ENCODE measurements at regions not wholly inside any gene's neighbourhood (a gene's known extent, or its start where the extent isn't known, plus 50 kb on each side); places are given as distances from the start of the nearest gene placed in this dataset.

DNA sequence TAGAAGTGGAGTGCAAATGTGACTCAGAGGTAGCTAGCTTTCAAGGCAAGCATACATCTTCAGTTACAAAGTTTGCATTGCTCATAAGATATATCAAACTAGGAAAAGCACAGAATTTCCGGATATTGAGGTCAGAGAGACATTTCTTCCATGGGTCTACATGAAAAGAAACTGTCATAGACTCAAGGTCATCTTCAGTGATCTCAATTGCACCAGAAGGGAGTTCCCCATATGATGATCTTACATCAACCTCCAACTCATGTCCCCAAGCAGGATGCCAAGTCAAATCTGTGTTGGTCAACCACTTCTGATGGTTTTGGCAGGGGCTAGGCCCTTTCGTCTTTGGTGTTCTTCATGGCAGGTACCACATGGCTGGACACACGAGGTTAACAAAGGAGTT, 459.9 kb upstream of the MAF start:
- Histone ChIP-seq H3K27me3 (no peaks in the 10 kb centered on the region), H3K4me3 (no peak overlapping the region), H3K4me1 (peaks cover 0 to 28% (median 10%) of the 10 kb centered on the region in 4 donors), H3K9me3 (no peaks in the 10 kb centered on the region), H3K27ac (no peak overlapping the region), H3K36me3 (no peaks in the 10 kb centered on the region)
- DNase-seq = no peak
- TF ChIP-seq, protein P1, sequence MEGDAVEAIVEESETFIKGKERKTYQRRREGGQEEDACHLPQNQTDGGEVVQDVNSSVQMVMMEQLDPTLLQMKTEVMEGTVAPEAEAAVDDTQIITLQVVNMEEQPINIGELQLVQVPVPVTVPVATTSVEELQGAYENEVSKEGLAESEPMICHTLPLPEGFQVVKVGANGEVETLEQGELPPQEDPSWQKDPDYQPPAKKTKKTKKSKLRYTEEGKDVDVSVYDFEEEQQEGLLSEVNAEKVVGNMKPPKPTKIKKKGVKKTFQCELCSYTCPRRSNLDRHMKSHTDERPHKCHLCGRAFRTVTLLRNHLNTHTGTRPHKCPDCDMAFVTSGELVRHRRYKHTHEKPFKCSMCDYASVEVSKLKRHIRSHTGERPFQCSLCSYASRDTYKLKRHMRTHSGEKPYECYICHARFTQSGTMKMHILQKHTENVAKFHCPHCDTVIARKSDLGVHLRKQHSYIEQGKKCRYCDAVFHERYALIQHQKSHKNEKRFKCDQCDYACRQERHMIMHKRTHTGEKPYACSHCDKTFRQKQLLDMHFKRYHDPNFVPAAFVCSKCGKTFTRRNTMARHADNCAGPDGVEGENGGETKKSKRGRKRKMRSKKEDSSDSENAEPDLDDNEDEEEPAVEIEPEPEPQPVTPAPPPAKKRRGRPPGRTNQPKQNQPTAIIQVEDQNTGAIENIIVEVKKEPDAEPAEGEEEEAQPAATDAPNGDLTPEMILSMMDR (IDR thresholded peaks at IDR 0.05) = no peak
- intact Hi-C loops (cut with DNase I; ENCODE audit: low total_unique reads) = no loop called here

DNA sequence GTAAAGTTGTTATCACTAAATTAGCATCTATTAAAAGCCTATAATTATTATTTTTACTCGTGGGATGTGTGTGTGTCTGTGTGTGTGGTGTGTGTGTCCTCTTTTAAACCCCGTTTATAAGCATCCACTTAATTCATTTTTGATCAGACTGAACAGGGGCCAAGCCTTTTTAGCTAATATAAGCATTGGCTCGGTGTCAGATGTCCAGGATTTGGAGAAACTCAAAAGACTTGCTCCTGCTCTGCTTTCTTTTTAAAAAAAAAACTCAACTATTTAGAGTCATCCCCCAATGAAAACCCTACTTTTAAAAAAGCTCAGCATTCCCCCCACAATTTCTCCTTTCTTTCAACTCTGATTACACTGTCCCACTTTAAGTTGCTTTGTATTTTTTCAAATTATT, 459.3 kb upstream of the MAF start:
- Histone ChIP-seq H3K4me3 (no peak overlapping the region), H3K9me3 (no peaks in the 10 kb centered on the region), H3K4me1 (peaks cover 0 to 29% (median 10%) of the 10 kb centered on the region in 4 donors), H3K36me3 (no peaks in the 10 kb centered on the region), H3K27ac (no peak overlapping the region), H3K27me3 (no peaks in the 10 kb centered on the region)
- DNase-seq = no peak
- TF ChIP-seq, protein P1 (IDR thresholded peaks at IDR 0.05) = no peak
- intact Hi-C loops (cut with DNase I; ENCODE audit: low total_unique reads) = no loop called here

DNA sequence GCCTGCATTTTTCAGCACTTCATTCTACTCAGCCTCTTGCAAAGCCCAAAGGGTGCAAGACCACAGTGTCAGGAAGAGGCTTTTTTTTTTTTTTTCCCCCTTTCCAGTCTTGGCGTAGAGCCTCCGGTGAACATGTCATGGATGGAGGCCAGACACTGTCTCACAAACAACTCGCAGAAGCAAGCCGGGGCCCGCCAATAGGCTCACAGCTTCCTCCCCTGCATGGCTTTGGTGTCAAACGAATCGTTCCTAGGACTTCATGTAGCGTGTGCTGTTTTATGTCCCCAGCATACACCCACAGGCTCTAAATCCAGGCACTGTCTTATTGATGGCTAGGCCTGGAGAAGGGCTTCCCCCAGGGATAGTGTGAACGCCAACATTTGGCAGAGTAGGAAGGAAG, 457.7 kb upstream of the MAF start:
- no peak overlapping the region for H3K27ac ChIP-seq
- H3K9me3 ChIP-seq = no peaks in the 10 kb centered on the region
- DNase-seq = peak; percentile 36 to 69
- H3K27me3 ChIP-seq = no peaks in the 10 kb centered on the region
- intact Hi-C loops (cut with DNase I; ENCODE audit: low total_unique reads) = no loop called here
- no peak overlapping the region for H3K4me3 ChIP-seq
- H3K36me3 ChIP-seq = no peaks in the 10 kb centered on the region
- peaks cover 0 to 29% (median 10%) of the 10 kb centered on the region in 4 donors for H3K4me1 ChIP-seq
- TF ChIP-seq, protein P1 (IDR thresholded peaks at IDR 0.05) = no peak

DNA sequence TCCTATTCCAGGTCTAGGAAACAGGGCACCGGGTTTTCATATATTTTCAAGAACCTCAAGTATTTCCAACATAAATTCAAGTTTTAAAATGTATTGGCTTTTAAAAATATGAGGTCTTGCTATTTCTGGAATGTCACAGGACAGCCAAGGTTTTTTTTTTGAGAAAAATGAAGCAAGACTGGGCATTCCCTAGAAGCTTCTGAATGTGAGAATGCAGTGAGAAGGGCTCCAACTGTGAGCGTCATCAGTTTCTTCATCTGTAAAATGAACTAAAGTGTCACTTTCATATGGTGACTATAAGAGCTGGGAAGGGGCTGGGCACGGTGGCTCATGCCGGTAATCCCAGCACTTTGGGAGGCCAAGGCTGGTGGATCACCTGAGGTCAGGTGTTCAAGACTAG, 455.8 kb upstream of the MAF start:
- Histone ChIP-seq H3K4me1 (peaks cover 0 to 29% (median 10%) of the 10 kb centered on the region in 4 donors), H3K9me3 (no peaks in the 10 kb centered on the region), H3K27me3 (no peaks in the 10 kb centered on the region), H3K36me3 (no peaks in the 10 kb centered on the region), H3K4me3 (no peak overlapping the region), H3K27ac (no peak overlapping the region)
- DNase-seq = peak in 1 of 2 donors; percentile 38
- intact Hi-C loops (cut with DNase I; ENCODE audit: low total_unique reads) = no loop called here
- TF ChIP-seq, protein P1 (IDR thresholded peaks at IDR 0.05) = no peak

DNA sequence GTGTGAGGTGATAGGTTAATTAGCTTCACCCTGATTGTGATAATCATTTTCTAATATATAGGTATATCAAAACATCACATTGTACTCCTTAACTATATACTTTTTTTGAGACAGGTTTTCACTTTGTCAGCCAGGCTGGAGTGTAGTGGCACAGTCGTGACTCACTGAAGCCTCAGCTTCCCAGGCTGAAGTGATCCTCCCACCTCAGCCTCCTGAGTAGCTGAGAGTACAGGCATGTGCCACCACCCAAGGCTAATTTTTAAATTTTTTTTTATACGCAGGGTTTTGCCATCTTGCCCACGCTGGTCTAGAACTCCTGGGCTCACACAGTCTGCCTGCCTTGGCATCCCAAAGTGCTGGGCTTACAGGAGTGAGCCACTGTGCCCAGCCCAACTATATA, 455.3 kb upstream of the MAF start:
- TF ChIP-seq, protein P1 (IDR thresholded peaks at IDR 0.05) = no peak
- Histone ChIP-seq H3K27ac (no peak overlapping the region), H3K4me1 (peaks cover 0 to 29% (median 10%) of the 10 kb centered on the region in 4 donors), H3K9me3 (no peaks in the 10 kb centered on the region), H3K36me3 (no peaks in the 10 kb centered on the region), H3K27me3 (no peaks in the 10 kb centered on the region), H3K4me3 (no peak overlapping the region)
- intact Hi-C loops (cut with DNase I; ENCODE audit: low total_unique reads) = no loop called here
- no peak for DNase-seq

DNA sequence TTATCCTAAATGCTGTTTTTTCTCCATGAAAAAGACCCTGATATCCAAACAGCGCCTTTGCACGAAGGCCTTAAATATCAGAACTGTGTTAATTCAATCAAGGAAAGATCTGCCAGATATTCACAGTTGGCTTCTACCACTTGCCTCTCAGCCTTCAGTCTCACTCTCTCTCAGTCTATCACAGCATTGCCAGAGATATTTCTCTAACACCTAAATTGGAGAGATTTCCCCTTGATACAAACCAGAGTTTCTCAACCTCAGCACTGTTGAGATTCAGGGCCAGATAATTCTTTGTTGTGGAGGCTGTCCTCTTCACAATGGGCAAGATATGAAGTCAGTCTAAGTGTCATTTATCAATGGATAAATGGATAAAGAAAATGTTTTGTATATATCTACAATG, 454.1 kb upstream of the MAF start:
- DNase-seq = no peak
- H3K36me3 ChIP-seq = no peaks in the 10 kb centered on the region
- H3K27ac ChIP-seq = no peak overlapping the region
- no peaks in the 10 kb centered on the region for H3K27me3 ChIP-seq
- H3K4me3 ChIP-seq = no peak overlapping the region
- H3K9me3 ChIP-seq = no peaks in the 10 kb centered on the region
- TF ChIP-seq, protein P1 (IDR thresholded peaks at IDR 0.05) = no peak
- H3K4me1 ChIP-seq = peaks cover 0 to 29% (median 10%) of the 10 kb centered on the region in 4 donors
- intact Hi-C loops (cut with DNase I; ENCODE audit: low total_unique reads) = no loop called here
